GM20000 (cell line): ENCODE measurements at regions not wholly inside any gene's neighbourhood (a gene's known extent, or its start where the extent isn't known, plus 50 kb on each side); places are given as distances from the start of the nearest gene placed in this dataset.

Experiments used
- DNase-seq: peaks from one replicate; pipeline ENCODE4 v3.0.0; 2012; ENCODE audit warnings: low spot score
- CTCF ChIP-seq: IDR thresholded peaks from 2 replicates; pipeline ENCODE4 v1.5.1; 2012; ENCODE audit warnings: mild to moderate bottlenecking, control low read depth; ENCODE audit errors: extremely low read depth, missing control alignments

DNA sequence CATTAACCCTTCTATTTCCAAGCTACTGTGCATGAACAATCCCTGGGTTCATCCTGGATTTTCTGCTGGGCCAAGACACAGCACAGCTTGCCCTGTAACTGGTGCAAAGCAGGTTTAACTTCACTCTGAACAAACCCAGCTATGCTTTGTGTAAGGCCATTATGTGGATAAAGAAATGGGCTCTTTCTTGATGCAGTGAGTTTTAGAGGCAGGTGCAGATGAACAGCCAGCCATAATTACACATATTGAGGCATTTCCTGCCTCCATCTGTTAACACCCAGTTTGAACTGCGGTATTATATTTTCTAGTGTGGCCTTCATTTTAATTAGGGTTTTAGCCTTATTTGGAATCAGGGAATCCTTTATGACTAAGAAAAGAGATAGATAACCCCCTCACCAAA lies 68.7 kb upstream of the ARX start:
- no peak for TF ChIP-seq CTCF
- DNase-seq = no peak

- DNase-seq = no peak
- TF ChIP-seq CTCF = no peak
These were observed 67.9 kb upstream of the ARX start for GRCh38 chrX:25083661-25084060.

- no peak for TF ChIP-seq CTCF
These were observed 63.3 kb upstream of the ARX start for GRCh38 chrX:25079020-25079419.

DNA sequence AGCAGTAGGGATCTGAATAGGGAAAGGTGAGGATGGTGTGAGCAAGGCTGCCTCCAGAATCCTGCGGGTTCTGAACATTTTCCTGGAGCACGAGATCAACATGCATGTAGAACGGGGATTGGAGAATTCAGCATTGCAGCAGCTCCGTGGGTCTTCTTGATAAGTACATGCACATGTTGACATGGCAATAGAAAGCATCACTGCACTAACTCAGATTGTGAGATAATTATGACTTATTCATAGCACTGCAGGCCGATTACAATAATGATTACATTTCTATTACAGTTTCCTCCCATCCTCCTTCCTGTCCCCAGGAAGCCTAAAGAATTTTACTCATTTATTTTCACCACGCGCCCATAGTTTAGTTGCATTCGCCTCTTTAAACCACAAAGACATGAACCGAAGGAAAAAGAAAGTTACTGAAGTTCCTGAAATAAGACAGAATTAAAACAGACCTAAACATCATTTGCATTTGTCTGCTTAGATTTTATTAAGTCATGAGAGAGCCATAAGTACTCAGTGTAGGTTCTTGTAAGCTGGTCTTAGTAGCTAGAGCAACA lies 61.3 kb upstream of the ARX start:
- DNase-seq = no peak
- TF ChIP-seq CTCF = no peak

More at GRCh38 chrX:25079020-25079419, 63.3 kb upstream of the ARX start:
- DNase-seq = no peak

- DNase-seq = no peak
- TF ChIP-seq CTCF = no peak
These were observed 56.5 kb upstream of the ARX start for GRCh38 chrX:25072247-25072646.

DNA sequence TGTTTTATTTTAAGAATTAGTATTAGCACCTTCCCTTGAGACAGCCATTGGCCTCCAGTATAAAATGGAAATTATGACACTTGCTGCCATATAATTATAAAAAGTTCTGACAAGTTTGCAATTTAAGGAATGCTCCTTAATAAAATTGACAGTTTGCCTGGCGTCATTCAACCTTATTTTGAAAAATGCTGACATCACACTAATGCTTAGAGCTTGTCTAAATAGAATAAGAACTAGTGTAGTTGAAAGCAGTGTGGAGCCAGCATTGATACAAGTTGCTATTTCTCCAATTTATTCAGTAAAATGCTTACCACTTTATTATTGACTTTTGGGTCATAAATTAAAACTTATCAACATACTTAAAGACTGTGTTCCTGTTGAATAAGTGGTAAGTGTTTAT lies 54.3 kb upstream of the ARX start:
- no peak for TF ChIP-seq CTCF
- DNase-seq = no peak

DNA sequence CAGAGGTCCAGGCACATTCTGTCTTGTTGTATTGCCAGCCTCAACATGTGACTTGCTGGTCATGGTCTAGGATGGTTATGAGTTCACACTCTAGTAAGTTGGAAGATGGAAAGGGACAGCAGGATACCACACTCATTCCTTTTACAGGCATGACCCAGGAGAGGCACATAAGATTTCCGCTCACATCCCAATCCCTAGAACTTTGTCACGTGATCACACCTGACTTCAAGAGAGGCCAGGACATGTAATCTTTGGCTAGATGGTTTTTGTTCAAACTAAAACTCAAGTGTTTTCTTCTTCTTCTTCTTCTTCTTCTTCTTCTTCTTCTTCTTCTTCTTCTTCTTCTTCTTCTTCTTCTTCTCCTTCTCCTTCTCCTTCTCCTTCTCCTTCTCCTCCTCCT lies 53.4 kb upstream of the ARX start:
- DNase-seq = no peak
- no peak for TF ChIP-seq CTCF
